GM12872 (cell line): ENCODE measurements at regions not wholly inside any gene's neighbourhood (a gene's known extent, or its start where the extent isn't known, plus 50 kb on each side); places are given as distances from the start of the nearest gene placed in this dataset.

ENCODE experiments used
- TF ChIP-seq, protein P1 (sequence below): IDR thresholded peaks from 3 replicates; pipeline ENCODE4 v1.5.1; 2011; ENCODE audit warnings: low read depth, mild to moderate bottlenecking, low read length, moderate library complexity; ENCODE audit not compliant: insufficient read depth

DNA sequence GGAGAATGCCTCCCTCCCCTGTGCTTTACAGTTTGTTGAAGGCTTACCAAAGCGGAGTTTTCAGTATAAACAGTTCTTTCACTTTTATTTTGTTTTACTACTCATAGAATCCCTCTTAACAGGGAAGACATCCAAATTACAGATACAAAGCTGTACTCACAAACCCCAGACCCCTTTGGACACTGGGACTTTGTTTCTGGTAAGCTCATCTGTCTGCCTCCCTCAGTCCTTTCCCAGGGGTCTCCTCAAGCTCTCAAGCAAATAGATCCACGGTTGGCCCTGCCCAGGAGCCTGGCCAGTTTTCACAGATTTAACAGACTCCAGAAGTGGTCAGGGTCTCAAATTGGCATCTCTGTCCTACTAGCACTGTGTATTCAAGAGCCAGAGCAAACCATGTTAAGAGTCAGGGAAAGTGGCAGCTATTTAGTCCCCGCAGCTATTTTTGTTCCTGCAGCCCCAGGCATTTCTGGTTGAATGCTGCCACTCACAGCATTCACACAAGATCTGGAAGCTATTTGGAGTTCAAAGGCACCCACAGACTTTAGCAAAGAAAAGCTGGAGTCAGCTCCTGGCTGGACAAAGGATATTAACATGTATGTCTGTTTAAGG, 54.2 kb downstream of the TMEM100 start:
- TF ChIP-seq, protein P1, sequence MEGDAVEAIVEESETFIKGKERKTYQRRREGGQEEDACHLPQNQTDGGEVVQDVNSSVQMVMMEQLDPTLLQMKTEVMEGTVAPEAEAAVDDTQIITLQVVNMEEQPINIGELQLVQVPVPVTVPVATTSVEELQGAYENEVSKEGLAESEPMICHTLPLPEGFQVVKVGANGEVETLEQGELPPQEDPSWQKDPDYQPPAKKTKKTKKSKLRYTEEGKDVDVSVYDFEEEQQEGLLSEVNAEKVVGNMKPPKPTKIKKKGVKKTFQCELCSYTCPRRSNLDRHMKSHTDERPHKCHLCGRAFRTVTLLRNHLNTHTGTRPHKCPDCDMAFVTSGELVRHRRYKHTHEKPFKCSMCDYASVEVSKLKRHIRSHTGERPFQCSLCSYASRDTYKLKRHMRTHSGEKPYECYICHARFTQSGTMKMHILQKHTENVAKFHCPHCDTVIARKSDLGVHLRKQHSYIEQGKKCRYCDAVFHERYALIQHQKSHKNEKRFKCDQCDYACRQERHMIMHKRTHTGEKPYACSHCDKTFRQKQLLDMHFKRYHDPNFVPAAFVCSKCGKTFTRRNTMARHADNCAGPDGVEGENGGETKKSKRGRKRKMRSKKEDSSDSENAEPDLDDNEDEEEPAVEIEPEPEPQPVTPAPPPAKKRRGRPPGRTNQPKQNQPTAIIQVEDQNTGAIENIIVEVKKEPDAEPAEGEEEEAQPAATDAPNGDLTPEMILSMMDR: no peak

DNA sequence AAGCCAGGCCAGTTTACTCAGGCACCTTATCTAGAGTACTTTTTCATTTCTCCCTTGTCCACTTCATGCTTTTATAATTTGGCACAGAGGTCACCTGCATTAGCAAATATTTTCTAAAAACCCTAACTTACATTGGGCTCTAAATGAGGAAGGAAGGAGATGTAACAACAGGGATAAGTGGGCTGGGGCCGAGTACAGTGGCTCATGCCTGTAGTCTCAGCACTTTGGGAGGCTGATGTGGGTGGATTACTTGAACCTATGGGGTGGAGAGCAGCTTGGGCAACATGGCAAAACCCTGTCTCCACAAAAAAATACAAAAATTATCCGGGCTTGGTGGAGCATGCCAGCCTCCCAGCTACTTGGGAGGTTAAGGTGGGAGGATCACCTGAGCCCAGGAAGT, 55.9 kb downstream of the TMEM100 start:
- TF ChIP-seq, protein P1: no peak

DNA sequence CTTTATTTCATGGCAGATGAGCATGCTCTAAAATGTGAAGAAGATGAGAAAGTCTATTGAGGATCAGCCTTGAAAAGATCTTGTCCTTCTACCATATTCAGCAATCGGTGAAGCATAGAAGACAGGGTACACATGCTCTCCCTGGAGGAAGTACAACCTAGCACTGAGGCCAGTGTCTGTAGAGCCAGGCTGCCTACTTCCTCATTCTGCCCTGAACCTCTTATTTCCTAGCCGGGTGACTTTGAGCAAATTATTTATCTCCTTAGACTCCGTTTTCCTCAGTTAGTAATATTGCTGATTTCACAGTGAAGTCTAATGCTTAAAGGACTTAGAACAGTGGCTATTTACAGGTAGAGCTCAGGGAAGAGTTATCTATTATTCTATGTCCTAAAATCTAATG, 58.4 kb downstream of the TMEM100 start:
- TF ChIP-seq, protein P1: no peak

DNA sequence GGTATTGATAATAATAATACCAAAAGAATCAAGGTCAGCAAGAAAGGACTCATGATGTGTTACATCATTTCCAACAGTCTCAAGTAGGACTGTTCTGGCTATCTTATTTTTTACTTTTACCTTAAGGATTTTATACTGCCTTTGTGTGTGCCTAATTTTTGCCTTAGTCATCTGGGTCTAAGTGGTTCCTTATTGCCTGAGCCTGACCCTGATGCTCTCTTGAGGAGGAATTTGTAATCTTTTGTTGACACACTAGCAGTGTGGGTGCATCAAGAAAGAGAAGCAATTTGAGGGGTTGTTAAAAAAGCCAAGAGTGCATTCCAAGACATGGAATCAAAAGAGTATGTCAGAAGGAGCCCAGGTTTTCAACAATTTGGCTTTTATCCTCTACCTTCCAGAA, 59.3 kb downstream of the TMEM100 start:
- TF ChIP-seq, protein P1: no peak

DNA sequence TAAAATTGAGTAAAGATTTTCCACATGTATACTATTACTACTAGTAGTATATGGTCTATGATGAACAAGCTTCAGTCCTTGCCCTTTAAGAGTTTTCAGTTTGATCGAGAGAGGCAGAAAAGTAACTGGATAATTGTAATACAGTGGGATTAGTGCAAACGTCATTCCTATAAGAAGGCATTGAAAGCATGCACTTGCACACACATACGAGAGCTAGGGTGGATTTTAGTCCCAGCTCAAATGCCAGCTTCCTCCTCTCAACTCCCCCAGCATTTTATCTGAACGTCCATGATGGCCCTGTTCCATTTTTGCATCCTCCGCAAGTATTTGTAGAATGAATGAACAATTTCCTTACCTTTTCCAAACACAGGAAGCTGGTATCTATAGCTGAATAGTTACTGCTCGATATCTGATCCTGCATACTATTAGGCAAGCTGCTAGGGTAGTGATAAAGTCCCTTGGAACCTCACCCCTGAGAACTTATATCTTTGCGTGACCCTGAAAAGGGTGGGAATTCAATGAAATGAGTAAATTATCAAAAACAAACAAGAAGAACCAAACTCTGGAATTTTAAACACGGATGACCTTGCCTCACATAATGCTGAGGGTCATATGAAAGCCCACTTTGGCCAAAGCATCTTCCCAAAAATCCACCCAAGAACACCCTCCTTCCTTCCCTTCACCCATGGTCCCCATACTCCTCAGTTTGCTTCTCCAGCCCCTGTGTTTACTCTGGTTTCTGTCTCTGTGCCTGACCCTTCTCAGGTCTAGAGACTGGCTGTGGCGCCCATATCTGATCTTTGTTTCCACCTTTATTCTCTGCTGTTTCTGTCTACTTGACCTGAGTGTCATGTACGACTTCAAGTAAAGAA, 60.5 kb downstream of the TMEM100 start:
- TF ChIP-seq, protein P1: no peak

DNA sequence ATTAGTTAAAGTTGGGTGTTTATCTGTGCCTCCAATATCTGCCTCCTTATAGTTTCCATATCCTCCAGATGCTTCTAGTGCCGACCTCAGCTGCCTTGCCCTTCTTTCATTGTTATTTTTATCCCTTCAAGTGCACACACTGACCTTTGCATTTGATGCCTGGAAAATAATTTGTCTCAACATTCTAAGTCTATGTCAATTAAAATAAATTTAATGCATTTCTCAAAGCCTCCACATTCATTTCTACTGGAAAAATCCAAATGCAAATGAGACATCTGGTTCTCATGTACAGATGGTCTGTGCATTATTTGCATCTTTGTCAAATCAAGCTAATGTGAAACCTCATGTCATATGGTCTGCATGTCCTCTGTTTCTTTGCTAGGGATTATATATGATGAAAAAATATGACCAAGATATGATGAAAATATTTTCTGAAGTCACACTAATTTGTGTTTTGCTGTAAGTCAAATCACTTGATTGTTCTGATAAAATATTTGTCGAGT, 61.4 kb downstream of the TMEM100 start:
- TF ChIP-seq, protein P1: no peak

DNA sequence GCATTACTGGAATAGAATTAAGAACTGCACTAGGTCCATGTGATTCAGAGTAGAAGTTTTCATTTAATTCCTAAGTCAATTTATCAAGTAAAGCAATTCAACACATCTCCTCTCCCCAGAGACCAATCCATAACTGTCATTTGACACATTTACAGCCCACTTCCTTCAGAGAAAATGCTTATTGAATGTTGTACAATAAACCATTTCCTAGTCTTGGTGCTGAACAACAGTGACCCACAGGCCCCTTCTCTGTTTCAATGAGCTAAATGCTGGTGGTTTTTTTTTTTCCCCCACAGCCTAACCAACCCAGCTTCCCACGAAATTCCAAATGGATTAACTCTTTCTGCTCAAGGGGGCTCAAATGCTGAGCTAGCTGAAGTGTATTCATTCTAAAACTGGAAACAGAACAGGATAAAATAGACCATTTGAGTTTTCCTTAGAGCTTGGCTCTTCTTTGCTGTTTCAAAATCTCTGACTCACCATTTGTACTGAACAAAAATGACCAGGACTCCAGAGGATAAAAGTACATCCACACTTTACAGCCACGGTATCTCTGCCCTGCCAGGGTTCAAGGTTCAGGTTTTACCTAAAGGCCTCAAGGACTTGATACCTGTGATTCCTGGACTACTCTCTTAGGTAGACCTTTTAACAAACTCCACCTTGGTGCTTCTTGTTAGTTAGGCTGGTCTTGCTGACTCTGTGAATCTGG, 62.3 kb downstream of the TMEM100 start:
- TF ChIP-seq, protein P1: no peak
